HG03097 (cell line): ENCODE measurements at regions not wholly inside any gene's neighbourhood (a gene's known extent, or its start where the extent isn't known, plus 50 kb on each side); places are given as distances from the start of the nearest gene placed in this dataset.
"Not testable (repeated sequence)": the region's sequence is repeated elsewhere in the genome, so short reads cannot be mapped to it uniquely, and the experiment has no call there.

ENCODE experiments used
- ATAC-seq: cut with Tn5 transposase; IDR thresholded peaks from one replicate; pipeline ENCODE4 v1.9.1; 2021; ENCODE audit not compliant: unreplicated experiment, low FRiP score

DNA sequence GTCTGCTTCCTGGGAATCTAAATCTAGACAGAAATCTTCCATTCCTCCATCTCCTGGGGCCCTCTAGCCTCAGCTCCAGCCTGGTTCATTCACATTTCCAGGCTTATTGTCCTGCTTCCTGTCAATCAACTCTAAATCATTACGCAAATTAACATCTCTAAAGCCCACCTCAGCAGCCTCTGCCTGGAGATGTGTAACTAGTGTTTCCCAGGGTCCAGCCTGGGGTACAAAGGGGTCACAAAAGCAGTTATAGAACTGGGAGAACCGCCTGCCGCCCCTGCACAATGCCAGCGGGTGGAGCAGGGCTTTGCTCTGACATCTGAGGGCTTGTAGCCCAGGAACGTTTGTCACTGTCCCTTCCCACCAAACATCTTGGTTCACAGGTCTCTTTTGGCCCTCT lies 373.5 kb downstream of the RRAGC start:
- ATAC-seq: no peak

DNA sequence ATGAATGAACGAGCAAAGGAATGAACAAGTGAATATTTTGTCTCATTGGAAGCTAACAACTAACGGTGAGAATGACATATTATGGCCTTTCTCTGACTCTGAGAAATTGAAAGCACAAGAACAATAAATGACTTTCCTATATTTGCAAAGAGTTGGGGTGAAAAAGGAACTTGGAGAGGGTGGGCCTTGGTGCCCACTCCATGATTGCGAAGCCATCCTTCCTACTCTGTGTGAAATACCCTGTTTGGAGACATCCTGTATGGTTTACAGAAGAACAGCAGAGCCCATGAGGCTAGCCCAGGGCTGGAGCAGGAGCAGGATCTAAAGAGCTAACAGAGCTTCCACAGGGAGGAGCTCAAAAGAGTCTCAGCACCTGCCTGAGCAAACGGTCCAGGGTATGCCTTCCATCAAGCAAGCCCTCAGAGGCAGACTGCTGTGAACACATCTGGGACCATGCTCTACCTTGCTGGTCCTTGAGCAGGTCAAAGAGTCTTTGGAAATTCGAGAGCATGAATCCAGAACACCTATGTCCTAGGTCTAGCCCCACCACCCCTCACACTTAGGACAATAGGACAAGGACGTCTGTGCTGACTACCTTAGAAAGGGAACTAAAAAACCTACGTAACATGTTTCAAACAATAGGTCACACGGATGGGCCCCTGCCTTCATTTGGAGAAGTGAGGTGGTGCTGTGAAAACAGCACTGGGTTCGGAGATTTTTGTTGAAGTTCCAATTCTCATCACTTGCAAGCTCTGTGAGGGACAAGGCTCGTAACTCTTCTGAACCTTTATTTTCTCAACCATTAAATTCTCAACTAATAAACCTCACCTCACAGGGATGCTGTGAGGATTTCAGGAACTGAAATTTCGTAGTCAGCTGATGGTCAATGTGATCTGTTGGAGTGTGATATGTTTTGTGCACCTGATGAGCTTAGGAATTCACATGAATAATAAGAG lies 377.4 kb downstream of the RRAGC start:
- ATAC-seq: no peak

DNA sequence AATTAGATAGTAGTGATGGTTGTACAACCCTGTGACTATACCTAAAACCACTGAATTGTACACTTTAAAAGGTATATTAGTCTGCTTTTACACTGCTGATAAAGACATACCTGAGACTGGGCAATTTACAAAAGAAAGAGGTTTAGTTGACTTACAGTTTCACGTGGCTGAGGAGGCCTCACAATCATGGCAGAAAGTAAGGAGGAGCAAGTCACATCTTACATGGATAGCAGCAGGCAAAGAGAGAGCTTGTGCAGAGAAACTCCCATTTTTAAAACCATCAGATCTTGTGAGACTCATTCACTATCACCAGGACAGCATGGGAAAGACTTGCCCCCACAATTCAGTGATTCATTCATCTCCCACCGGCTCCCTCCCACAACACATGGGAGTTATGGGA lies 379.9 kb downstream of the RRAGC start:
- ATAC-seq: not testable (repeated sequence)

DNA sequence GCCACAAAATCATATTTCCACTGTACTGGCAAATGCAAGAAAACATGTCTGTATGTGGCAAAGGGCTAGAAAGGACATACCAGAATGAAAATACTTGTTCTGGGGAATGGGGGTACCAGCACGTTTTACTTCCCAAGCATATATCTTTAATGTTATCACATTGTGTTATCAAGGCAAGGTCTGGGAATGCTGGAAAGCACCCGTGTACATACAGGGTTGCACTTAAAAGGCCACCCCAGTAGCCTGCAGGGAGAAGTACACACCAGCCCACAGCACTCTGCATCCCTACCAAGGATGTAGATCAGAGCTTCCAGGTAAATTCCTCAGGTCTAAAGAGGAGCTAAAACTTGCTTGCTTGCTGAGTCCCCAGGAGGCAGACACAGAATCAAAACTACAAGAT lies 381.8 kb downstream of the RRAGC start:
- no peak for ATAC-seq

DNA sequence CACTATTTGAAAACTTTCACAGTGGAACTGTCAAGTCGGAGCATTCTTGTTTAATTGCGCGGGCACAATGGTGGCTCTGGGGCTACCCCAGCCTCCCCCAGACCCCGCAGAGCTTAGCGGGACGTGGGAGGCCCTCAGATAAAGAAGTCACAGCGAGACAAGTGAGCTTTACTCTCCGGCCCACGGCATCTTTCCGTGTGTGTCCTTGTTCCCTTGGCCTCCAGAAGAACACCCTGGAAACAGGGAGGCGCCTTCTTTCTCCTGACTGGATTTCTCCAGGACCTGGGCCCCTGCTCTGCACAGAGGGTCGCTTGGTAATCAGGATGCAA lies 382.8 kb downstream of the RRAGC start:
- no peak for ATAC-seq

DNA sequence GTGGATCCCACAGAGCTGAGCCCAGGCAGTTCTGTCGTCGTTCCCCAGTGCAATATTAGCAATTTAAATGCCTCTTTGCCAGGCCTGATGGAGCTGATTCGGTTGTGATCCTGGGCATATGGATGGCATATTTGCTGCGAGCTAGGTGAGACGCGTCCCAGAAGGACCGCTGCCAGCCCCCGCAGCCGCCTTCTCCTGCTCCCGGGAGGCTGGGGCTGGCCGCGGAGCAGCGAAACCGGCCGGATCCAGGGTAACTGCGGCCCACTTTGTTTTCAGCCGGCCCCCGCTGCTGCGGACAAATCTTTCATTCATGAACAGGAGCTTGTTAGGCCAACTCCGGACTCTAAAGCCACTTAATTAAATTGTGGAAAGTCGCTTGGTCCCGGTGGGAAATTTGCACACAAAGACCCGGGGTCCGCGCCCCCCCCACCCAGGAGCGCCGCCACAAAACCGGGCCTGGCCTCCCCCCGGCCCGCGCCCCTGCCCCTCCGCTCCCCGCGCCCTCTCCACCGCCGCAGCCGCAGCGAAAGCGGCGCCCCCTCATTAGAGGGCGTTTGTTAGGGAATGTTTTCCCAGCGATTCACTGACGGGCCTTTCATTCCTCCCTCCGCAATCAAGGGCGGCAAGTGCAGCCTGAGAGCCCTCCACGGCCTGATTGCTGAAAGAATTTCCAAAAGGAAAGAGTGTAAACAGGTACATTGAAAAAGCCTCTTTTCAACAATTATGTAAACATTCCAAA lies 383.3 kb downstream of the RRAGC start:
- ATAC-seq: no peak

DNA sequence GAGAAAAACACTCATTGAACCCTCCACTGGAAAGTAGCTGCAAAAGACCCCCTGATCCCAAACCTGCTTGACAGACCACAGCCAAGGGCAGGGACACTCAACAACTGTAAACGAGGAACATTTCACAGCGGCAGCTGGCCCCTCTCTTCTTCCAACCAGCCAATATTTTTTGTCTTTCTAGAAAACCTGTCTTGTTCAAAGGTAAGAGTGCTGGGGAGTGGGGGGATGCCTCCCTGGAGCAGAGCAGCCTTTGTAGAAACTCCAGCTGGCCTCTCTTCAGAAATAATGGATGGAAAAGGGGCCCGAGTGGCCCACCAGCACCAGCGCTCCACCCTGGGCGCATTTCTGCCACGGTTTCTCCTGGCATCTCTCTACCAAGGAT lies 384.0 kb downstream of the RRAGC start:
- ATAC-seq: no peak

DNA sequence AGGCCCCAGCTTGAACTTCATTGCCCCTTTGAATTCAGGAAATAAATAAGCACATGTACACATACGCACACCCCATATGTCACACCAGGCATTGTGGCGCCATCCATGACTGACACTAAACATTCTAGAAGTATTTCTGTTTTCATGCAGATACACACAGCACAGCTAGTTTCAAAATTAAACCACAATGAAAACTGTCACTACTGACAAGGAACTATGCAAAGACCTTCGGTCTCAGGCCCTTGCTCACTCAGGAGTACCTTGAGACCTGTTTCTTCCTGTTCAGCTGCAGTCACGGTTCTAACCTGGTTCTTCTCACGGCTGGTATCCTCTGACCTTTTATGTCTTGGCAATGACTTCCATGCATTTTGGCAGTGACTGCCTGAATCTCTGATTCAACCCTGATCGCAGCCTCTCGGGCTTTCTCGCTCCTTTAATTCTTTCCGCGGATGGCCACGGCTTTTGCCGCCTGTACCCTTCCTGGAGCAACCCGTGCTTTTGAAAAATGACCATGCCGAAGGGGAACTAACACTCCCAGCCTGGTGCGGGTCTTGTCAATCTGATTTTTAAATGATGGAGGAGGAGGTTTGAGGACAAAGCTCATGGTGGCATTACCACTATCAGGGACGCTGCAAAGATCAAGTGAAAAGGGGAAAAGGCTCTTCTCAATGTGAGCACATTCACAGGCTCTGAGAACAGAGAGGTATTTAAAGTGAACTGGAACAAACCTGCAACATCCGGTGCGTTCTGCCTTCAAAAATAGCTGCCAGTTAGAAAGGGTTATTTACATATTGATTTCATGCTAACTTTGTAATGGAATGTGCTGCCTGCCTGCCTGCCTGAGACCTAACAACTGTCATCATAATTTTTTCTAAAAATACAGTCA lies 384.6 kb downstream of the RRAGC start:
- peak; percentile 79 for ATAC-seq

DNA sequence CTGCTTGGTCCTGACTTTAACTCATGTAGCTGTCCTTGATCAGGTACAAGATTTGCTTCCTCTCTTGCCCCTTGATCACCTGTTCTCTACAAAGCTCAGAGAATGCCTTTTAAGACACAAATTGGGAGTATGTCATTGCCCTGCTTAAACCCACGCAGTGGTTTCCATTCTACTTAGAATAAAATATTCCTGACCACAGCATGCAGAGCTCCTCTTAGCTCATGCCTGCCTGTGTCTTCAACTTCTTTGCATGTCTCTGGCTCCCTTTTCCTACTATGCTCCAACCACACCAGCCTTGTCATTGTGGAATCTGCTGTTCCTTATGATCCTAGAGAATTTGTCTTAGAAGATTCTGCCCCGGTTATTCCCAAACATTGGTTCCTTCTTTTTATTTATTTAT lies 393.1 kb downstream of the RRAGC start:
- no peak for ATAC-seq

DNA sequence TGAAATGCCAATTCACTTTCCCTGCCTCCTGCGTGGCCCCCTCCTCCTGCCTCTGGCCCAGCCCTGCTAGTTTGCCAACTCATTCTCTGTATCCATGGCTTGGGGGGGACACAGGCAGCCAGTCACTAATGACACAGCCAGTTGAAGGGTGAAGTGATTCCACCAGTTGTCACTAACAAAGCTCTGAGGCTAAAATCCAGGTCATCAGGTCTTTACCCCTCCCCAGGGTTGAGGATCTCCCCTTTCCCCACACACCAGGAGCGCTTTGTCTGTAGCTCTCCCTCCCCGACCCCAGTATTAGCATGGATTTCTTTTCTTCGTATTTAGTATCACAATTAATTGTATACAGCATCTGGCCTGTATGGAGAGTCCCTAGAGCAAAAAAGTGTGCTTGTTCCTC lies 394.1 kb downstream of the RRAGC start:
- ATAC-seq: no peak

DNA sequence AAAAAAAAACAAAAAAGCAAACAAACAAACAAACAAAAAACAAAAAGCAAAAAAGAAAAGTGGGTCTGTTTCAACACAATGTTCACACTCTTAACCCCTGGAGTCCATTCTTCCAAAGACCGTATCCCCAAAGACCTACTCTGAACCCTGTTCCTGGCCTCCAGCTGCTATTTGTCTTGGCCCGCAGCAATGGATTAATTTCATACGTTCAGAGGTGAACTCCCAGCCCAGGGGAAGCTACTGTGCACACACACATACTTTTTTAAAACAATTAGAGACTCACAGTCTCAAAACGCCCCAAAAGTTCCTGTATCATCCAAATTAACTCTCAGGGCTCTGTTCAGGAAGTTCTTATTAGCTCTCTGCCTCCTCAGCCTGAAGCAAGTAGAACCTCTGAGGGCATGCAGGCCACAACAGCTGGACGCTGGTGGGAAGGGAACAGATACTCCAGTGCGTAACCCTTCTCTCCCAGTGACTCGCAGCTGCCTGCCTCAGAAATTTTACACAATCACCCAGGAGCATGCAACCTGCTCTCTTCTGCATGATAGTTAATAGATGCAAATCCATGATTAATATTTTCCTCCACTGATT lies 395.4 kb downstream of the RRAGC start:
- no peak for ATAC-seq

DNA sequence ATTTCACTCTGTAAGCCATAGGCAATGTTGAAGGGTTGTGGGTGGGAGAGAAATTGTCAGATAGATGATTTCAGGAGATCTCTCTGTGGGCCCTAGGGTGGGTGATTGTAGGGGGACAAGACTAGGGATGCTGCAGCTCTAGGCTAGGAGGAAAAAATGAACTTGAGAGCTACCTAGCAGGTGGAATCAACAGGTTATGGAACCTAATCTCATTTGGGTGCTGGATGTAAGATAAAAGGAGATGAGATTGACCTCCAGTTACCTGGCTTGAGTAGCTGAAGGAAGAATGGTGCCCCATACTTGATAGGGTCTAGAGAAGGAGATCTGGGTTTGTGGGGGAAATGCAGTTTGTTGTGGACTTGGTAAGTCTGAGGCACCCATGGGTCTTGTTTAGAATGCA lies 396.5 kb downstream of the RRAGC start:
- ATAC-seq: no peak

DNA sequence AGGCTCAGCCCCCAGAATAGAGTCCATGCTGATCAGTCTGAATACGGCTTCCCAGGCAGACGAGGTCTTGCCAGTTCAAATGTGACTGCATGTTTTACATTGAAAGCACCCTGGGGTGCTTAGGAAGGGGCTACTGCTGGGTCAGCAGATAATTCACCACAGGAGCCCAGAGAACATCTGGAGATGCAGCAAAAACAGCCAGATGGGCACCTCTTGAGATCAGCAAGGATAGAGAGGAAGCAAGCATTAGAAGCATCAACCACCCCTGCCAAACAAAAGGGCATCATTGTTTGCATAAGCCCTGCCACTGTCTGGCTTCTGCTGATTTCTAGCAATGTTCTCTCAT lies 403.1 kb downstream of the RRAGC start:
- ATAC-seq: no peak

DNA sequence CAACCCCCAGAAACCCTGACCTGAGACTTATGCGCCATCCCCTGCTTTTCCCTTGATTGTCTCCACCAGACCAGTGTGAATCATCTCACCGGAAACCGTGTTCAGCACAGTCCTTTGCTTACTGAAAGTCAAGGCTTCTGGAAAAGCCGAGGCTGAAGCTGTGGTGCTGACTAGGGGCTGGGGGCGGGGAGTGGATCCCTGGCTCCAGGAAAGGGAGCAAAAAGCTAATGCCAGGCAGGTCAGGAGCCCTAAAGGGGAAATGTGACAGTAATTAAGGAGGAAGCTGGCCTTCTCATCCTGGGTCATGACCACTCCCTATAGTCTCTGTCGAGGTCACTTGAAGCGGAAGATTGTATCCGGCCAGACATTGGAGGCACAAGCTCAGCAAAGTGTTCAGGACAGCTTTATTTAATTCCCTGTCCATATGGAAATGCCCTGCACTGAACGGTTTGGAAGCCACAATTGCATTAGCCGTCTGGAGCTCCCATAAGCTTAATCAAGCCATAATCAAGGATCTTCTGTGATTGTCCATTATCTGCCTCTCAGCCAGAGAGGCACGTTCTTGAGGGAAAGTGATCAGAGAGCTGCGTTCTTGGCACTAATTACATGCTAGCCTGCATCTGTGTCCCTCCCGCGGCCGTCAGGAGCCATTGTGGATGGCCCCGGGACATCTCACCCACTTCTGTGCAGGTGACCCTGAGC lies 403.6 kb downstream of the RRAGC start:
- no peak for ATAC-seq

DNA sequence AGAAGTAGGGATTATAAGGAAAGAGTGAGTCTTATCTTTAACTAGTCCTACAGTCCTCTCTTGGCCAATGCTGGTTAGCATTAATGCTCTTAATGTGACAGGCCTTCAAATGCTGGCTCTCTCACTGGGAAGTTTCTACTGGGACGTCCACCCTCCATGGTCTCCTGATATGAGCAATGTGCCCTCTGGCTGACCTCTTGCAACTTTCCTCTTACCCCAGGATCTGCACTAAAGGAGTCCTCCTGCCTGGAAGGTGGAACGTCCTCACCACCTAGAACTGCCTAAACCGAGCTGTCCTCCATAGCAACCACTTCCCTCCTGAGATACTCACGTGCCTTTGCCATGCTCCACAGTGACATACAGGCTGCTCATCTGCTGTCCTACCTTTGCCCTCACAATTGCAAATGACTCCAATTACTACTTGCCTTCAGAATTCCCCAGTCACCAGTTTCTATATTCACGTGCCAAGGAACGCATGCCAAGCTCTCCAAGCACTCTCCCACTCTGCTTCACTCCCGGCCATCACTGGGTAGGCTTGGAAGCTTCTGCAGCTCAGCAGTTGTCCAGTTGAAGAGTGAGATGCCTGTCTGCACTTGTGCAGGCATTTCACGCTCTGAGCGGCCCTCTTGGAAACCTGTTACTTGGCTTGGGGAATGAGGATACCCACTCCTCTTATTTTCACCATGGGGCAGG lies 404.7 kb downstream of the RRAGC start:
- no peak for ATAC-seq

DNA sequence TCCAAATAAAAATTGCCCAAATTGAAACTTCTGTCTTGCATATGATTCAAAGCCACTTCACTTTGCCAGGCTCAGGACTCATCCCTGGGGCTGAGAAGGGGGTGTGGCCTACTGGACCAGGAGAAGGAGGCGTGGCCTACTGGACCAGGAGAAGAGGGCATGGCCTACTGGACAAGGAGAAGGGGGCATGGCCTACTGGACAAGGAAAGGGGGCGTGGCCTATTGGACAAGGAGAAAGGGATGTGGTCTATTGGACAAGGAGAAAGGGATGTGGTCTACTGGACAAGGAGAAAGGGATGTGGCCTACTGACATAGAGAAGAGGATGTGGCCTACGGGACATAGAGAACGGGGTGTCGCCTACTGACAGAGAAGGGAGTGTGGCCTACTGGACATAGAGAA lies 405.3 kb downstream of the RRAGC start:
- no peak for ATAC-seq

DNA sequence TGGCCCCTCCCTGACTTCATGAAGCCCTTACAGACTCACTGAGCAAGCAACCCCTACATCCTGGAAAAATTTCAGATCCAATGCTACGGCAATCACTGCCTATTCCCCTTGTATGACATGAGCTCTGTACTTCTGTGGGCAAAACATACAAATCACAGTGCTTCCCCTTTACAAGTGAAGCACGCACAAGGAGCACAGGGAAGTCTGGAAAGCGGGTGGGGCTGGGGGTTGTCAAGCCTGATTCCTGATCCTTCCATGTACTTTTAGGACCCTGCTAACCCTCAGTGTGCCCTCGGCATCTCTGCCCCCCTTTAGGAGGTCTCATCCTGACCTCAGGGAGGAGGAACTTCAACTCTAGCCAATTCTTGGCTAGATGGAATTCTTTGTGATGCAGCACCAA lies 405.7 kb upstream of the POU3F1 start:
- no peak for ATAC-seq

DNA sequence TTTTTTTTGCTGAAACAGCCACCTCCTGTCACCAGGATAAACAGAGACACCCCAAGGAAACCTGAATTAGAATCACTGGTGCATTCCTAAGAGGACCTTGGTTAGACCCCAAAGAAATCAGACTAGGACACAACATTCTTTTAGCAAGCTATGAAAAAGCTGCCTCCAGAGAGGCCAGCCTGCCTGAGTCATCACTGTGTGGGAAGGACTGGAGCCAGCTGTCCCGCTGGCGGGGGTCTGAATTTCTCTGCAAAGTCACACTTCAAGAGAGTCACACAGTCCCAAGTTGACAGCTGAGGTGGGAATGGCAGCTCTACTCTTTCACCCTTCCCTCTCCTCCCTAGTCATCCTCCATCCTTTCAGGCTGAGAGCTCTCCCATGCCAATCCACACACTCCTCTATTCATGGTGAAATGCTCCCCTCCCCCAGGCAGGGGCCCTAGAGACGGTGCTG lies 405.0 kb upstream of the POU3F1 start:
- ATAC-seq: no peak

DNA sequence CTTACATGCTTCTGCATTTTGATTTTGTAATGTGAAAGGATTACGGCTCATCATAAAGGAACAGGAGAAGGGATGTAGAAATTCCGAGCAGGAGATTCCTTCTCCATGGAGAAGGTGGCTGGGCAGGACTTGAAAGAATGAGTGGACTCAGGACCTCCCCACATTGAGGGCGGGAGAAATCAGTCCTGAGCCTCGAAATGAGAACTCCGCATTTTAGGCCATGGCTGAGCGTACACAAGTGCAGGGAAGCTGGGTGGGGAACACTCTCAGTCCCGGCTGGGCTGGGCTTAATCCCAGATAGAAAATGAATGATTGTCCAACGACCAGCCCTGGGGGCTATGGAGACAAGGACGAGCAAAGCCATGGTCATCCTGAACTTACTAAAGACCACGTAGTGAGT lies 402.3 kb upstream of the POU3F1 start:
- ATAC-seq: no peak

DNA sequence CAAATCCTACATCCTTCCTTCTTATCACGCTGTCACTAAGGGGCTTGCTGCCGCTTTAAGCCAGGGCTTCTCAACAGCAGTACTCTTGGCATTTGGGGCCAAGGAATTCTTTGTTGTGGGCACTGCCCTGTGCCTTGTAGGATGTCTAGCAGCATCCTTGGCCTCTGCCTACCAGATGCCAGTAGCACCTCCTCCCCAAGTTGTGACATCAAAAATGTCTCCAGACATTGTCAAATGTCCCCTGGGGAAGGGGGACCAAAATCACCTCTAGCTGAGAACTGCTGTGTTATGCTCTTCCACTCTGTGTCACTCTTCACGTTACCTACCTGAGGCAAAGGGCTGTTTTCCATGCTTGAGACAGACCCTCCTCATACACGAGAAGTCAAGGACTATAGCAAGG lies 400.3 kb upstream of the POU3F1 start:
- no peak for ATAC-seq
